Retinal pigment epithelial cell (primary cell): ENCODE measurements at regions not wholly inside any gene's neighbourhood (a gene's known extent, or its start where the extent isn't known, plus 50 kb on each side); places are given as distances from the start of the nearest gene placed in this dataset.

Source experiments
- DNase-seq: peaks from one replicate; pipeline ENCODE4 v3.0.0-alpha.2; 2010; ENCODE audit warnings: low read depth
- H3K4me3 ChIP-seq: 2 replicates; pipeline ENCODE4 v1.5.1; 2011; ENCODE audit warnings: mild to moderate bottlenecking, low read length, control low read depth, moderate library complexity
- CTCF ChIP-seq: conservative IDR thresholded peaks from 2 replicates; pipeline ENCODE4 v1.5.1; 2011; ENCODE audit warnings: low read depth, low read length, control low read depth, inconsistent platforms

GRCh38 chr4:187433141-187433540 lies 562.4 kb upstream of the ZFP42 start:
- no peak for DNase-seq
- no peak for TF ChIP-seq CTCF
- H3K4me3 ChIP-seq = no peak overlapping the region

GRCh38 chr4:187436251-187436650 lies 559.3 kb upstream of the ZFP42 start:
- DNase-seq = no peak
- H3K4me3 ChIP-seq = no peak overlapping the region
- TF ChIP-seq CTCF = no peak

- no peak for DNase-seq
- TF ChIP-seq CTCF = no peak
- no peak overlapping the region for H3K4me3 ChIP-seq
Measured at GRCh38 chr4:187444061-187444460, 551.5 kb upstream of the ZFP42 start.

GRCh38 chr4:187449702-187450101 lies 545.9 kb upstream of the ZFP42 start:
- no peak for TF ChIP-seq CTCF
- H3K4me3 ChIP-seq = no peak overlapping the region
- DNase-seq = no peak

- no peak overlapping the region for H3K4me3 ChIP-seq
- TF ChIP-seq CTCF = no peak
- DNase-seq = no peak
Measured at GRCh38 chr4:187451776-187452175, 543.8 kb upstream of the ZFP42 start.

- no peak for TF ChIP-seq CTCF
- H3K4me3 ChIP-seq = no peak overlapping the region
- no peak for DNase-seq
Measured at GRCh38 chr4:187460016-187460415, 535.6 kb upstream of the ZFP42 start.

- H3K4me3 ChIP-seq = no peak overlapping the region
- DNase-seq = no peak
- TF ChIP-seq CTCF = no peak
Measured at GRCh38 chr4:187464573-187464972, 531.0 kb upstream of the ZFP42 start.
